ENCODE measurements at regions not wholly inside any gene's neighbourhood (a gene's known extent, or its start where the extent isn't known, plus 50 kb on each side); places are given as distances from the start of the nearest gene placed in this dataset.

- TF ChIP-seq CTCF (IDR thresholded peaks at IDR 0.05) = no peak
- TF ChIP-seq POLR2A (IDR thresholded peaks at IDR 0.05) = no peak
- no peak for TF ChIP-seq POLR2AphosphoS5 (IDR thresholded peaks at IDR 0.05; ENCODE audit: insufficient read depth in 1 of 2, low read depth in 1 of 2)
Measured at GRCh38 chr1:38329644-38330043, 283.1 kb upstream of the POU3F1 start.

All from vagina (tissue), 2 donors.